GM19397 (cell line): ENCODE measurements at regions not wholly inside any gene's neighbourhood (a gene's known extent, or its start where the extent isn't known, plus 50 kb on each side); places are given as distances from the start of the nearest gene placed in this dataset.

ENCODE experiments used
- ATAC-seq: cut with Tn5 transposase; IDR thresholded peaks from one replicate; pipeline ENCODE4 v1.9.1; 2021; ENCODE audit warnings: mild to moderate bottlenecking, moderate library complexity; ENCODE audit not compliant: unreplicated experiment

DNA sequence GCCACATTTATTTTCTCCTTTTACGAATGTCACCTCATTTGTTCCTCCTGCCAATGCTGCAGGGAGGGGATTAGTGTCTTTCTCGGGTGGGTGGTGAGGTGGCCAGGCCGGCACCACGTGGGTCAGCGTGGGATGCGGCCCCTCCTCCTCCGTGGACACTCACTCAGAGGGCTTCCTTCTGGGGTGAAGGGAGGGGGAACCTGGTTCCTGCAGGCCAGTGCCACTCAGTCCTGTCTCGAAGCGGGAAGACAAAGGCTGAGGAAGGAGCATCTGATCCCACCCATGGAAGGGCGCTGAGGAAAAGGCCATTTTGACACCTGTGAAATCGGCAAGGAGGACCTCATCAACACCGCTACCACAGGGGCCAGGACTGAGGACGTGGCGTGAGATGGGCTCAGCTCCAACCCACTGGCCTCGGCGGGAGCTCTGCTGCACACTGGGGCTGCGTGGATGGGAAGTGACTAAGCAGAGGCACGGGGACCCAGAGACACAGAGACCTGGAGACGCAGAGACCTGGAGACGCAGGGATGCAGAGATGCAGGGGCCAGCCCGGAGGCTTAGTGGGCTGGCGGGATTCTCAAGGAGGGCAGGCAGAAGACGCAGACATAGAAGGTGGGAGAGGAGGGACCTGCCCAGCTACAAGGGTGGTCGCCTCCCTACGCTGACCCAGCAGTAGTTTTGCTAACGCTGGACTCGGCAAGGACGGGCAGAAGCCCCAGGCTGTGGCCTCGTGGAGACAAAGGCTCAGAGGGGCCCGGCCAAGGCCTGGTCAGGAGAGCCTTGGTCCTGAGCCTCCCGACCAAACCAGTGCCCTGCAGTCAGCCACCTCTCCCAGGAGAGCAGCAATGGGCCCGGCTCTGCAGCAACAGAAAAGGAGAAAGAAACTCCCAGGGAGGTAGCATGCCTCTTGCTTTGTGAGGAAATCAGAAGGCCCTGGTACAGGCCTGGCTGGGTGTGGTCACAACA is 1071.2 kb downstream of the BRD1 start:
- ATAC-seq: no peak

- ATAC-seq: no peak
These were observed 1072.4 kb downstream of the BRD1 start for GRCh38 chr22:48755059-48755949.

GRCh38 chr22:48754611-48755058 is 1073.0 kb downstream of the BRD1 start:
- ATAC-seq: no peak

DNA sequence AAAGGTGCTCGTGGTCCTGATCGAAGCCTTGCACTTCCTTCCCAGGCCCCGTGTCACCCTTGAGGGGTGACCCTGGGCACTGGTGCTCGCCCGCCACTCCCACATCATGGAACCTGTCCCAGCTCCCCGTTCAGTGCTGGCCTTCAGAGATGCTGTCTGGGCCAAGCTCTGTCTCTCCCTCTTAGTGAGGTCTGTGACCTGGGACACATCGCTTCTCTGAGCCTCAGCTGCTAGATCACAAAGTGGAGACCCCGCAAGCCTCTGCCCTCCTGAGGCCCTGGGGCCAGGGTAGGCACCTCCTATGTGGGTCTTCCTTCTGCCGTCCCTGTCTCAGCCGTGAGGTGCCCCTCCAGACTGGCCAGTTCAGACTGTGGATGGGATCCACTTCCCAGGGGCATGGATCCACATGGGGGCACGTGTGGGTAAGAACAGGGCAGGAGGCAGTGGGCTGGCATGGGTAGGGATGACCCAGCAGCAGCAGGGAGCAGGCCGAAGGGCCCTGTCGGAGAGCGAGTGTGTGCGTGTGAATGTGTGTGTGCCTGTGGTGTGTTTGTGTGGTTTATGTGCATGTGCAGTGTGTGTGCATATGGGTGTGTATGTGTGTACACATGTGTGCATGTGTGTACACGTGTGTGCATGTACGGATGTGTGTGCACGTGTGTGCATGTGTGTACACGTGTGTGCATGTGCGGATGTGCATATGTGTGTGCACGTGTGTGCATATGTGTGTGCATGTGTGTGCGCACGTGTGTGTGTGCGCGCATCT is 1073.7 kb downstream of the BRD1 start:
- ATAC-seq: no peak

GRCh38 chr22:48753381-48753730 is 1074.3 kb downstream of the BRD1 start:
- no peak for ATAC-seq

- ATAC-seq: no peak
These were observed 1075.0 kb downstream of the BRD1 start for GRCh38 chr22:48752451-48753380.

- no peak for ATAC-seq
These were observed 1075.9 kb downstream of the BRD1 start for GRCh38 chr22:48751539-48752437.

GRCh38 chr22:48750826-48751440 is 1076.7 kb downstream of the BRD1 start:
- no peak for ATAC-seq

DNA sequence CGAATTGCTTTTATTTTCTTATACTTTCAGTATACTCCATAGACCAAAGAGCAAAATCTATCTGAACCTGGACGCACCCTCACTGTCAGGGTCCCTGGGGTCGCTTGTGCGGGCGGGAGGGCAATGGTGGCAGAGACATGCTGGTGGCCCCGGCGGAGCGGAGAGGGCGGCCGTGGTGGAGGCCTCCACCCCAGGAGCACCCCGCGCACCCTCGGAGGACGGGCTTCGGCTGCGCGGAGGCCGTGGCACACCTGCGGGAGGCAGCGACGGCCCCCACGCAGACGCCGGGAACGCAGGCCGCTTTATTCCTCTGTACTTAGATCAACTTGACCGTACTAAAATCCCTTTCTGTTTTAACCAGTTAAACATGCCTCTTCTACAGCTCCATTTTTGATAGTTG is 1077.4 kb downstream of the BRD1 start:
- no peak for ATAC-seq

DNA sequence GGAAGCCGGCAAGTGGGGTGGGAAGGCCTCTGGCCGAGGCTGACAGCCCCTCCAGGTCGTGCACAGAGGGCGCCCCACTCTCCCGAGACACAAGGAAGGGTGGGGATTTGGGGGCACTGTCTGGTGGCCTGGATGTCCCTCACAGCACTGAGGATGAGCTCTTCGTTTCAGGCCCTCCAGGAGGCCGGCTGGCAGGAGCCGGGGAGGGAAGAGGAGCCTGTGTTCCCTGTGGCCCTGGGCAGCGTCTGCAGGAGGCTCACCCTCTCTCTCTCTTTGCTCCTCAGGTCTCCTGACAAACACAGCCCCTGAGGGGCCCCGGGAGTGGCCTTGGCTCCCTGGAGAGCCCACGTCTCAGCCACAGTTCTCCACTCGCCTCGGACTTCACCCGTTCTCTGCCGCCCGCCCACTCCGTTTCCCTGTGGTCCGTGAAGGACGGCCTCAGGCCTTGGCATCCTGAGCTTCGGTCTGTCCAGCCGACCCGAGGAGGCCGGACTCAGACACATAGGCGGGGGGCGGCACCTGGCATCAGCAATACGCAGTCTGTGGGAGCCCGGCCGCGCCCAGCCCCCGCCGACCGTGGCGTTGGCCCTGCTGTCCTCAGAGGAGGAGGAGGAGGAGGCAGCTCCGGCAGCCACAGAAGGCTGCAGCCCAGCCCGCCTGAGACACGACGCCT is 1078.0 kb downstream of the BRD1 start:
- no peak for ATAC-seq

- no peak for ATAC-seq
These were observed 1078.7 kb downstream of the BRD1 start for GRCh38 chr22:48748860-48749554.

DNA sequence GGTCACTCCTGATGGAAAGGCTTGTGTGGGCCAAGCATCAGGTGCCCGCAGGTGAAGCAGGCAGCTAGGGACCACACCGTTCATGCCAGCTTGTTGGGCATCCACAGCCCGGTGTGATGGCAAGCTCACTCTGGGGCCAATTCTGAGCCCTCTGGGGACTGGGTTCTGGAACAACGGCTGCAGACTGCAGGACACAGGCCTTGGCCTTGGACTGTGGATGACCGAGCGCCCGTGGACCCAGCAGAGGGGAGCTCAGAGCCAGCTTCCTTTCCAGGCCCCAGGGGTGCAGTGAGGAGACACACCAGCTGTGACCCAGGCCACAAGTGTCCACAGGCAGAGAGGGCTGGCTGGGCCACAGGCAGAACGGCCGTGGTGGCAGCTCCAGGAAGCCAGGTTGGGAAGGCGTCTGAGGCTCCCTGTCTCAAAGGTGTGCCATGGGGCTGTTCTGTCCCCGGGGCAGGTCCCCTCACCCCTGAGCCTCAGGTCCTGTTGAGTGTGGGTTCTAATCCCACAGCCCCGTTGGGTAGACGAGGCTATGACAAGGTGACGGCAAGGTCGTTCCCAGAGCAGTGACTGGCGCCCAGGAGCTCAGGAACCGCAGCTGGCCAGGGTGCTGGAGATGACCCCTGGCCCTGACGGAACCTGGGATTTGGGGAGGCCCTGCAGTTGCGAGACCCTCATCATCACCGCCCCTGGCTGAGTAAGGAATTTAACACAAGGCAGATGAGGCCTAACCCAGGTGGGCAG is 1079.4 kb downstream of the BRD1 start:
- ATAC-seq: no peak

- no peak for ATAC-seq
These were observed 1080.8 kb downstream of the BRD1 start for GRCh38 chr22:48746789-48747425.

DNA sequence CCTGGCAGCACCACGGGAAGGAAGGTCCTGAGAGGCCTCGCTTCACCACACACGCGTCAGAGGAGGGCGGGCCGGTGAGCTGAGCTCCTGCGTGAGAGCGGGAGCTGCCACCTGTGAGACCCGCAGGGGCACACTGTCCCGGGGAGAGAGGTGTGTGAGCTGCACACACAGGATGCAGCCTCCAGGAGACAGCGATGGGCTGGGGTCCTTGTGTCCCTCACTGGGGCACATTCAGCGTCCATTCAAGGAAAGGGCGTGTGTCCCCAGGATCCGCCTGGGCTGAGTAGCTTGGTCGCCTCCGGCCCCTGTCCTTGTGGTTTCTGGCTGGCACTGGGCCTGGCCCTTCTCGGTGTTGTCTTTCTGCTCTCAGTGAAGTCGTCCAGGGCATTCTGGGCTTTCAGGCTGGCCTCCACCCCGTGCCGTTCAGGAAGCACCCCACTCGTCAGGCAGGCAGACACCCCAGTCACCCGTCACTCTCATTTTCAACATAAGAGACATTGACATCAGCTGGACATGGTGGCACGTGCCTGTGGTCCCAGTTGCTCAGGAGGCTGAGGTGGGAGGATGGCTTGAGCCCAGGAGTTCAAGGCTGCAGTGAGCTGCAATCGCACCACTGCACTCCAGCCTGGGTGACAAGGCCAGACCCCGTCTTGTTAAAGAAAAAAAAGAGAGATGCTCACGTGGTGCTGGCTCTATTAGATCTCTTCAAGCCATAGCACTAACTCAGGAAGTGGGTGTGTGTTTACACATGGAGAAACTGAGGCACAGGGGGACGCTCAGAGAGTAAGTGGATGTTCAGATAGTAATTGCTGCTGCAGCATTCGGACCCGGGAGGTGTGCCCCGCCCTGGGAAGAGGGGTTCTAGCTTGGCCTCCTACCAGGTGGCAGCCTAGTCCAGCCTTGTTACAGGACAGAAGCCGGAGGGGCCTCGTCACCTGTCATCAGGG is 1081.6 kb downstream of the BRD1 start:
- no peak for ATAC-seq
